ENCODE measurements at regions not wholly inside any gene's neighbourhood (a gene's known extent, or its start where the extent isn't known, plus 50 kb on each side); places are given as distances from the start of the nearest gene placed in this dataset.

GRCh38 chr10:42491001-42491592 is 147.3 kb downstream of the ZNF33B start:
- Histone ChIP-seq H3K4me3 (ENCODE audit: low read length) (no peak overlapping the region), H3K9me3 (ENCODE audit: control insufficient read depth in 2 of 3, low read length in 3 of 3) (no peaks in the 10 kb centered on the region), H3K4me1 (ENCODE audit: control insufficient read depth in 2 of 2, insufficient read depth in 2 of 2, low read length in 2 of 2) (no peaks in the 10 kb centered on the region), H3K27ac (ENCODE audit: low read depth, low read length) (no peak overlapping the region), H3K27me3 (ENCODE audit: control insufficient read depth in 2 of 2, insufficient read depth in 2 of 2, low read length in 2 of 2) (no peaks in the 10 kb centered on the region), H3K36me3 (ENCODE audit: control insufficient read depth in 2 of 3, insufficient read depth in 3 of 3, low read length in 3 of 3) (no peaks in the 10 kb centered on the region)
- CTCF ChIA-PET: no interaction called here
- H3K4me3 Mint-ChIP-seq: no peak overlapping the region
- peaks cover 0 to 10% (median 0%) of the 10 kb centered on the region in 5 donors for H3K27me3 Mint-ChIP-seq
- H3K36me3 Mint-ChIP-seq: peaks cover 0 to 4% (median 0%) of the 10 kb centered on the region in 5 donors
- no peaks in the 10 kb centered on the region for H3K4me1 Mint-ChIP-seq
- H3K9me3 Mint-ChIP-seq: peaks cover 4 to 35% (median 11%) of the 10 kb centered on the region in 11 donors
- ATAC-seq: no peak
- intact Hi-C loops (cut with micrococcal nuclease): no loop called here
- POLR2A ChIA-PET: no interaction called here
- no peak overlapping the region for H3K27ac Mint-ChIP-seq
- DNase-seq: no peak

- H3K4me1 ChIP-seq (ENCODE audit: control insufficient read depth in 2 of 2, insufficient read depth in 2 of 2, low read length in 2 of 2): no peaks in the 10 kb centered on the region
- H3K9me3 ChIP-seq (ENCODE audit: control insufficient read depth in 2 of 3, low read length in 3 of 3): no peaks in the 10 kb centered on the region
- Mint-ChIP-seq H3K27ac (no peak overlapping the region), H3K27me3 (peaks cover 0 to 8% (median 0%) of the 10 kb centered on the region in 5 donors), H3K9me3 (peaks cover 4 to 35% (median 11%) of the 10 kb centered on the region in 11 donors), H3K4me1 (no peaks in the 10 kb centered on the region), H3K36me3 (peaks cover 0 to 4% (median 0%) of the 10 kb centered on the region in 5 donors), H3K4me3 (no peak overlapping the region)
- ATAC-seq (no peak), DNase-seq (no peak)
- no peaks in the 10 kb centered on the region for H3K27me3 ChIP-seq (ENCODE audit: control insufficient read depth in 2 of 2, insufficient read depth in 2 of 2, low read length in 2 of 2)
- intact Hi-C loops (cut with micrococcal nuclease): no loop called here
- no peak overlapping the region for H3K4me3 ChIP-seq (ENCODE audit: low read length)
- ChIA-PET CTCF (no interaction called here), POLR2A (no interaction called here)
- H3K27ac ChIP-seq (ENCODE audit: low read depth, low read length): no peak overlapping the region
- no peaks in the 10 kb centered on the region for H3K36me3 ChIP-seq (ENCODE audit: control insufficient read depth in 2 of 3, insufficient read depth in 3 of 3, low read length in 3 of 3)
Observed at GRCh38 chr10:42490368-42490767, 148.0 kb downstream of the ZNF33B start.

GRCh38 chr10:42488416-42488815 is 150.0 kb downstream of the ZNF33B start:
- Histone ChIP-seq H3K36me3 (ENCODE audit: control insufficient read depth in 2 of 3, insufficient read depth in 3 of 3, low read length in 3 of 3) (no peaks in the 10 kb centered on the region), H3K4me1 (ENCODE audit: control insufficient read depth in 2 of 2, insufficient read depth in 2 of 2, low read length in 2 of 2) (no peaks in the 10 kb centered on the region), H3K27ac (ENCODE audit: low read depth, low read length) (no peak overlapping the region), H3K27me3 (ENCODE audit: control insufficient read depth in 2 of 2, insufficient read depth in 2 of 2, low read length in 2 of 2) (no peaks in the 10 kb centered on the region), H3K9me3 (ENCODE audit: control insufficient read depth in 2 of 3, low read length in 3 of 3) (no peaks in the 10 kb centered on the region), H3K4me3 (ENCODE audit: low read length) (no peak overlapping the region)
- Mint-ChIP-seq H3K27me3 (peaks cover 0 to 5% (median 0%) of the 10 kb centered on the region in 5 donors), H3K36me3 (peaks cover 0 to 4% (median 0%) of the 10 kb centered on the region in 5 donors), H3K4me1 (no peaks in the 10 kb centered on the region), H3K27ac (no peak overlapping the region), H3K4me3 (no peak overlapping the region), H3K9me3 (peaks cover 3 to 33% (median 8%) of the 10 kb centered on the region in 11 donors)
- ChIA-PET CTCF (no interaction called here), POLR2A (no interaction called here)
- intact Hi-C loops (cut with micrococcal nuclease): no loop called here
- no peak for ATAC-seq
- DNase-seq: no peak

- H3K36me3 Mint-ChIP-seq: peaks cover 0 to 4% (median 0%) of the 10 kb centered on the region in 5 donors
- H3K27ac ChIP-seq (ENCODE audit: low read depth, low read length): no peak overlapping the region
- ChIA-PET POLR2A (no interaction called here), CTCF (no interaction called here)
- no peak for ATAC-seq
- peaks cover 0 to 38% (median 20%) of the 10 kb centered on the region in 5 donors for H3K27me3 Mint-ChIP-seq
- no peaks in the 10 kb centered on the region for H3K27me3 ChIP-seq (ENCODE audit: control insufficient read depth in 2 of 2, insufficient read depth in 2 of 2, low read length in 2 of 2)
- peaks cover 0 to 18% (median 8%) of the 10 kb centered on the region in 11 donors for H3K9me3 Mint-ChIP-seq
- no peak overlapping the region for H3K4me3 Mint-ChIP-seq
- intact Hi-C loops (cut with micrococcal nuclease): no loop called here
- no peak overlapping the region for H3K4me3 ChIP-seq (ENCODE audit: low read length)
- peaks cover 0 to 1% (median 0%) of the 10 kb centered on the region in 7 donors for H3K4me1 Mint-ChIP-seq
- no peak for DNase-seq
- H3K4me1 ChIP-seq (ENCODE audit: control insufficient read depth in 2 of 2, insufficient read depth in 2 of 2, low read length in 2 of 2): no peaks in the 10 kb centered on the region
- no peaks in the 10 kb centered on the region for H3K9me3 ChIP-seq (ENCODE audit: control insufficient read depth in 2 of 3, low read length in 3 of 3)
- H3K36me3 ChIP-seq (ENCODE audit: control insufficient read depth in 2 of 3, insufficient read depth in 3 of 3, low read length in 3 of 3): no peaks in the 10 kb centered on the region
- H3K27ac Mint-ChIP-seq: no peak overlapping the region
Observed at GRCh38 chr10:42482411-42482810, 156.0 kb downstream of the ZNF33B start.

- intact Hi-C loops (cut with micrococcal nuclease): no loop called here
- POLR2A ChIA-PET: no interaction called here
- H3K4me1 Mint-ChIP-seq: peaks cover 0 to 13% (median 8%) of the 10 kb centered on the region in 7 donors
- Histone ChIP-seq H3K27me3 (ENCODE audit: control insufficient read depth in 2 of 2, insufficient read depth in 2 of 2, low read length in 2 of 2) (no peaks in the 10 kb centered on the region), H3K4me1 (ENCODE audit: control insufficient read depth in 2 of 2, insufficient read depth in 2 of 2, low read length in 2 of 2) (no peaks in the 10 kb centered on the region), H3K27ac (ENCODE audit: low read depth, low read length) (no peak overlapping the region), H3K36me3 (ENCODE audit: control insufficient read depth in 2 of 3, insufficient read depth in 3 of 3, low read length in 3 of 3) (no peaks in the 10 kb centered on the region), H3K9me3 (ENCODE audit: control insufficient read depth in 2 of 3, low read length in 3 of 3) (no peaks in the 10 kb centered on the region), H3K4me3 (ENCODE audit: low read length) (no peak overlapping the region)
- H3K27ac Mint-ChIP-seq: no peak overlapping the region
- no peak for ATAC-seq
- H3K9me3 Mint-ChIP-seq: peaks cover 0 to 16% (median 5%) of the 10 kb centered on the region in 11 donors
- H3K27me3 Mint-ChIP-seq: peaks cover 7 to 66% (median 45%) of the 10 kb centered on the region in 5 donors
- no peak overlapping the region for H3K4me3 Mint-ChIP-seq
- H3K36me3 Mint-ChIP-seq: peaks cover 0 to 3% (median 0%) of the 10 kb centered on the region in 5 donors
- CTCF ChIA-PET: no interaction called here
- DNase-seq: no peak
Observed at GRCh38 chr10:42479057-42479456, 159.3 kb downstream of the ZNF33B start.

GRCh38 chr10:42477170-42477569 is 161.2 kb downstream of the ZNF33B start:
- H3K9me3 Mint-ChIP-seq: peaks cover 0 to 14% (median 4%) of the 10 kb centered on the region in 11 donors
- Histone ChIP-seq H3K36me3 (ENCODE audit: control insufficient read depth in 2 of 3, insufficient read depth in 3 of 3, low read length in 3 of 3) (no peaks in the 10 kb centered on the region), H3K4me1 (ENCODE audit: control insufficient read depth in 2 of 2, insufficient read depth in 2 of 2, low read length in 2 of 2) (no peaks in the 10 kb centered on the region), H3K27ac (ENCODE audit: low read depth, low read length) (no peak overlapping the region), H3K4me3 (ENCODE audit: low read length) (no peak overlapping the region), H3K27me3 (ENCODE audit: control insufficient read depth in 2 of 2, insufficient read depth in 2 of 2, low read length in 2 of 2) (no peaks in the 10 kb centered on the region), H3K9me3 (ENCODE audit: control insufficient read depth in 2 of 3, low read length in 3 of 3) (no peaks in the 10 kb centered on the region)
- H3K4me1 Mint-ChIP-seq: peaks cover 0 to 13% (median 9%) of the 10 kb centered on the region in 7 donors
- H3K27me3 Mint-ChIP-seq: peaks cover 7 to 57% (median 54%) of the 10 kb centered on the region in 5 donors
- no peak overlapping the region for H3K4me3 Mint-ChIP-seq
- ATAC-seq: no peak
- no peak overlapping the region for H3K27ac Mint-ChIP-seq
- POLR2A ChIA-PET: no interaction called here
- CTCF ChIA-PET: no interaction called here
- no peak for DNase-seq
- intact Hi-C loops (cut with micrococcal nuclease): no loop called here
- H3K36me3 Mint-ChIP-seq: peaks cover 0 to 3% (median 0%) of the 10 kb centered on the region in 5 donors

GRCh38 chr10:42476101-42476500 is 162.3 kb downstream of the ZNF33B start:
- peaks cover 0 to 13% (median 9%) of the 10 kb centered on the region in 7 donors for H3K4me1 Mint-ChIP-seq
- H3K4me3 Mint-ChIP-seq: peak overlapping the region in 2 of 10 donors; percentile 22 to 58
- Histone ChIP-seq H3K9me3 (ENCODE audit: control insufficient read depth in 2 of 3, low read length in 3 of 3) (no peaks in the 10 kb centered on the region), H3K4me3 (ENCODE audit: low read length) (no peak overlapping the region), H3K4me1 (ENCODE audit: control insufficient read depth in 2 of 2, insufficient read depth in 2 of 2, low read length in 2 of 2) (no peaks in the 10 kb centered on the region), H3K27me3 (ENCODE audit: control insufficient read depth in 2 of 2, insufficient read depth in 2 of 2, low read length in 2 of 2) (no peaks in the 10 kb centered on the region), H3K36me3 (ENCODE audit: control insufficient read depth in 2 of 3, insufficient read depth in 3 of 3, low read length in 3 of 3) (no peaks in the 10 kb centered on the region), H3K27ac (ENCODE audit: low read depth, low read length) (no peak overlapping the region)
- H3K36me3 Mint-ChIP-seq: peaks cover 0 to 3% (median 0%) of the 10 kb centered on the region in 5 donors
- DNase-seq: no peak
- H3K27me3 Mint-ChIP-seq: peaks cover 7 to 64% (median 52%) of the 10 kb centered on the region in 5 donors
- H3K9me3 Mint-ChIP-seq: peaks cover 0 to 14% (median 6%) of the 10 kb centered on the region in 11 donors
- intact Hi-C loops (cut with micrococcal nuclease): no loop called here
- POLR2A ChIA-PET: no interaction called here
- no peak overlapping the region for H3K27ac Mint-ChIP-seq
- CTCF ChIA-PET: no interaction called here
- ATAC-seq: no peak
